Jurkat, Clone E6-1 (cell line): ENCODE measurements at regions not wholly inside any gene's neighbourhood (a gene's known extent, or its start where the extent isn't known, plus 50 kb on each side); places are given as distances from the start of the nearest gene placed in this dataset.

Experiments
- DNase-seq: peaks from one replicate; pipeline ENCODE4 v3.0.0-alpha.2; 2011; ENCODE audit warnings: low read depth, low spot score
- H3K4me3 ChIP-seq: 2 replicates; pipeline ENCODE4 v1.5.1; 2011; ENCODE audit warnings: mild to moderate bottlenecking, low read length, control low read depth, moderate library complexity

DNA sequence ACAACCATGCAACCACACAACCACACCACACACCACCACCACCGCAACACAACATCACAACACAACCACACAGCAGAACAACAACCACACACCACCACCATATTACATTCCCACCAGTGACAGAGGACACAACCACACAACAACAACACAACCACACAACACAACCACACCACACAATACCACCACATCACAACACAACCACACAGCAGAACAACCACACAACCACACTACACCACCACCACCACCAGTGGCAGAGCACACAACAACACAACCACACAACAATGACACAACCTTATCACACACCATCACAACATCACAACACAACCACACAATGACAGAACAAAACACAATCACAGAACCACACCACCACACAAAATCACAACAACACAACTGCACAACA is 313.0 kb upstream of the MYT1L start:
- H3K4me3 ChIP-seq, result no peak overlapping the region

DNA sequence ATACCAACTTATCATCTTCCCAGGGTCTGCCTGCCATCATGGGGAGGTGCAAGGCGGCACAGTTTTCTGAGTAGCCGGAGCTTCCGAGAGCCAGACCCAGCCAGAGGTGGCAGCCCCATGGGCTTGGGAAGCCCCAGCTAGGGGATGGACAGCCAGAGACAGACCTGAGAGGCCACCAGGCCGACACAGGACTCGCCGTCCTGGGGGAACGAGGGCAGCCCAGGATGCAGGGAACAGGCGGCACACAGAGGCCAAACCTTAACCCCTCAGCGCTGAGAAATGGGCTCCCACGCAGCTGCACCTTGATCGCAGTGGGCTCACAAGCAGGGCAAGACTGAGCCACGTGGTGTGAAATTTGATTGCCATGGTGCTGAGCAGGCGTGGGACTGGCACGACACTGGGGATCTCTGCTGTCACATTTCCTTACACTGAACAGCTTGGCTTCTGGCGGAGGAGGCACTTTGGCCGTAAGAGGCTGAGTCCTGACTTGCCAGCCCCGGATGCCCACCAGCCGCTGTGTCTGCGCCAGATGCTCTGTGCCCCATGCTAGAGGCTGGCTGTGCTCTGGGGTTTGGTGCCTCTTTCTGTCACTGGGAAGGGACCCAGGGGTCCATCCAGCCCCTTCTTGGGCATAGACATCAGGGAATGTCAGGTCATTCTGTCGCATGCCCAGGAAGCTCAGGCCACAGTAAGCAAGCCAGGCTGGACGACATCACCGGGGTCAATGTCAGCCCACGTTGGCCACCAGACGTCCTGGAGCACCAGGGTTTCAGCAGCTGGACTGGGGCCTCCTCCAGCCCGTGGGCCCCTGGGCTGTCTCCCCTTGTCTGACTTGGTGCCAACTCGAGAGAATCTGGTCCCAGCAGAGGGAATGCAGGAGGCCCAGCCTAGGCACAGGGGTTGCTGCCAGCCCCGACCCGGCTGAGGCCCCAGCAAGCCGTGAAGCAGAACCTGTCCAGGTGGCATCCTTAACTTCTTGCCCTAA is 312.1 kb upstream of the MYT1L start:
- H3K4me3 ChIP-seq, result no peak overlapping the region
- DNase-seq, result no peak

More for the DNA sequence above, 313.0 kb upstream of the MYT1L start:
- DNase-seq, result no peak

DNA sequence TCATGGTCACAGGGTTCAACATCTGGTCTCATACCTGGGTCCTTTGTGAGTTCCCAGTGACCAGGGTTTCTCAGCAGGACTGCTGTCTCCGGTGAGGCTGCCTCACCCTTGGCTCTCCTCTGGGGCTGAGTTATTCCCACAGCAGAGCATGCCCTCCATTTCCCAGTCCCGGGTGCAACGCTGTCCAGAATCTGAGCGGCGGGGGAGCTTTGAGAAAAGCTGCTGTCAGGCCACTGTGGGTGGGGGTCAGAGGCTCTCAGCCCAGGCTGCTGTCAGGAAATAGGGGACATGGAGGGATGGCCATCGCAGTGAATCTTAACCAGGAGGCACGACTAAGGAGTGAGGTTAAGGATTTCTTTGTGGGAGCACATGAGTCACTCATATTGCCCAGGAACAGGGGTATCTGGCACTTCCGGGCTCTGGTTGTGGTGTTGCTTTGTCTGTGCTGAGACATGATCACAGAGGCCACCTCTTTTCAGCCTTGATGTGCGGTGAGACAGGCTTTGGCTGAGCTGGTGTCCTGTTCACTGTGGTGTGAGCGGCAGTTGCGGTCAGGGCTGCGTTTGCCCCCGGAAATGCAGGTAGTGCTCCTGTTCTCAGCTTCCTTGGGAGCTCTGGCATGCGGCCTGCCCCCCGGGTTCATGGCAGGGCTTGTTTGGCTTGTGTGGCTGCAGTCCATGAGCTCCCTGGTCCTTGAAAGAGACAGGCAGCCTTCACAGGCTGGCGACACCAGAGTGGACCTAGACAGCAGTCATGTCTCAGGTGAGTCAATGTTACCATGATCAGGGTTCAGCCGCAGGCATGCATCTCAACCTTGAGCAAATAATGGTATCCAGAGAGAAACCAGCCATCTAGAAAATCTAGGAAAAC is 310.7 kb upstream of the MYT1L start:
- no peak for DNase-seq
- H3K4me3 ChIP-seq, result no peak overlapping the region

DNA sequence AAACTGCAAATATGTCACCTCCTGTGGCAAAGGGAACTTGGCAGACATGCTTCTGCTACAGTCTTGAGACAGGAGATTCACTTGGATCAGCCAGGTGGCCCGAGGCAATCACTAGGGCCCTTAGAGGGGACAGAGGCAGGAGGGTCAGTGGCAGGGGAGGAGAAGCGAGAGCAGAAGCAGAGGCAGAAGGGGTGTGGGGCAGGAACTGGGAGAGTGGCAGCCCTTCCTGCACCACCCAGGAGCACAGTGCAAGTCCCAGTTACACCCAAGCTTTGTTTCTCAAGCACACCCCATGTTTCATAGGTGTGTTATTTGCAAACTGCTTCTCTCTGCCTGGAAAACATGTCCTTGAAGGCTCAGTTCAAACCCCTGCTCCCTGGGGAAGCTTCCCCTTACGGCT is 309.7 kb upstream of the MYT1L start:
- no peak overlapping the region for H3K4me3 ChIP-seq
- no peak for DNase-seq

DNA sequence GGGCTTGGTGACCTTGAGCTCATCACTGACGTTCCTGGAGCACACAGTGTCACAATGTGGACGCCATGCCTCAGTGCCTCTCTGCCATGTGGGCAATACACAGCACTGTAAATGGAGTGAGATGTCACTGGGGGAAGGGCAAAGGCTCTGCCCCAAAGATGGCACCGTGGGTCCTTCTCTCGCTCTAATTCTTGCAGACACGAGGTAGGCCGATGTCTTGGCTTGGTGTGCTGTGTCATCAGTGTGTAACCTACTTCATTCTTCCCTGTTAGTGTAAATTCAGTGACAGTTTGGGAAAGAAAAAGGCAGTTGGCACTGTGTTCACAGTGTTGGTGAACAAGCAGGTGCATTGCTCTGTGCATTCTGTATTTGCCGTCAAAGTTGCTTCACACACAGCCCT is 309.3 kb upstream of the MYT1L start:
- H3K4me3 ChIP-seq, result no peak overlapping the region
- DNase-seq, result no peak

DNA sequence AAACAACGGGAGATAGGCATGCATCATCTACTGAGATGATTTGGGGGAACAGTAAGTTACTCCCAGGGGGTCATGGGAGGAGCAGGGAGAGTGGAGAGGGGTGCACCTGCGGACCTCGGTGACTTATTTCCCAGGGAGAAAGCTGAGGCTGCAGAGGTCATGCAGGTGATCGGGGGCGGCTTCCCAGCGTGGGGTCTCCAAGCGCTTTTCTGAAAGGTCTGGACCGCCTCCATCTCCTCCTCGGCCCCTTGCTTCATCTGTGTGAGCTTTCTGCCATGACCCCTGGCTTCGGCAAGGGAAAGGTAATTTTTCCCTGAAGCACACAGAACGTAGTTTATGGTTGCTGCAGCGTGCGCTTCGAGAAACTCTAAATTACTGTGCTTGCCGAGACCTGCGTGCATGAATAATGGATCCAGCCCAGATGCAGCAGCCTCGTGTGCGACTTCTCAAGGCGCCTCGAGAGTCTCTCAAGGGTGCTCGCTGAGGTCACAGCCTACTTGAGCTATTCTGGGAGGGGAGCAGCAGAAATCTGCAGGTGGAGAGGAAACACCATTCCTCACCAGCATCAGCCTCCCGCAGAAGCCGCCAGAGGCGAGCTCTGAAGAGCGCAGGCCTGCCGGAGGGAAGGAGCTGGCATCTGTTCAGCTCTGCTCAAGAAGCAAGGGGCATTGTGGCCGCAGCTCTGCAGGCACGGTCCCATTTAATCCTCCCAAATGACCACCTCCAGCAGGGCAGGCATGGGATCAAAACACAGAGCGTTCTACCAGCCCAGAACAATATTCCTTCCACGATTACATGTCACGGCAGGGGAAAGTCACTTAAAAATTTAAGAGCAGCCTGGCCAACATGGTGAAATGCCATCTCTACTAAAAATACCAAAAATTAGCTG is 308.4 kb upstream of the MYT1L start:
- no peak for DNase-seq
- H3K4me3 ChIP-seq, result no peak overlapping the region

DNA sequence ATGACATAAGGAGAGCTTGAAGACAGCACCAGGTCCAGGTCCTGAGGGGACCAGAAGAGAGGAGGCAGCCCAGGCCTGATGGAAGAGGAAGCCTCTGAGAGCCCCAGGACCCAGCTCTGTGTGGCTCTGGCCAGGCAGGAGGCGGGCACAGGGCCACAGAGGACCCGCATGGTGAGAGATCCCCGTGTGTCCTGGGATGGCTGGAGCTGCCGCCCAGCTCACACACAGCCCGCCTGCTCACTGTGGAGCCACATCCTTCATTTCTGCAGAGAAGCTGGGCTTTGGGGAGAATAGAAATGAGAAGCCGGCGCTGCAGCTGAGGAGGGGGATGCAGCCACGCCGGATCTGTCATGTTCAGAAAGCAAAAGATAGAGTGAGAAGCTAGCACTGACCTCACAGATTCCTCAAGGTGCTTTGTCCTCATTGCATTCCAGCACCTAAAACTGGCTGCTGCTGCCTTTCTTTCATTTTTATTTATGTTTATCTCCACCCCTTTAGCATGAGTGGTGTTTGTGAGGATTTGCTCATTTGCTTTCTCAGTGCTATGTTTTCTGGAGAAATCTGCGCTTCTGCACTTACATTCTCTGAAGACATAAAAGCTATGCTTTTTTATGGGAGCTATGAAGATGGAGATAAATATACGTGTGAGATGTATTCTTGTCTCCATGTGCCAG is 307.6 kb upstream of the MYT1L start:
- no peak overlapping the region for H3K4me3 ChIP-seq
- no peak for DNase-seq

DNA sequence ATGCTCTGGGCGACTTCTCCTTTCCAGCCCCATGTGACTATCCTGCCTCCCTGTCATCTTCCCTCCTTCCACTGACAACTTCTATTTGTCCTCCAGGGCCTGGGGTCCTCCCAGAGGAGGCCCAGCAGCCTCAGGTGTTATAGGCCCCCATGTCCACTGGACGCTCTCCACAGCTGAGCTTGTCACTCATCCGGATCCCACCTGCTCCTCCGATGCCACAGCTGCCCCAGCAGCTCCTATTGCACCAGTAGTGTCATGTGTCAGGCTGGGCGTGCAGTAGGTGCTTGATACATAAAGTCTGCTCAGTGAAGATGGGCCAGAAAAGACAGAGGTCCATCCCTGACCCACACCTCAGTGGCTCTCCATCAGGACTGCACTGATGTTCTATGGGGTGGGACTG is 305.7 kb upstream of the MYT1L start:
- no peak for DNase-seq
- no peak overlapping the region for H3K4me3 ChIP-seq

DNA sequence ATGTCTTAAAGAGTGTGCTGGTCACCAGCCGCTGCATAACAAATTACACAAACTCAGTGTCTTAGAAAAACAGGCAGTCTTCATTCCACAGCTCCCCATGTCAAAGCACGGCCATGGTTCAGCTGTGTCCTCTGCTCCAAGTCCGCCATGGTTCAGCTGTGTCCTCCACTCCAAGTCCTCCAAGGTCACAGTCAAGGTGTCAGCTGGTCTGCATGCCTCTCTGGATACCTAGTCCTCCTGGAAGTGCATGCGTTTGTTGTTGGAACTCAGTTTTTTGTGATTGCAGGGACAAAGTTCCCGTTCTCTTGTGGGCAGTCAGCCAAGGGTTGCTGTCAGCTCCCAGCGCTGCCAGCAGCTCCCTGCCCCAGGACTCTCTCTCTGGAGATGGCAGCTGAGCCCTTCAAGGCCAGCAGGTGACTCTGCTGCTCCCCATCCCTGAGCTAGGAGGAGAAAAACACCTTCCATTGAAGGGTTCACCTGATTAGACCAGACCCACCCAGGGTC is 304.0 kb upstream of the MYT1L start:
- H3K4me3 ChIP-seq, result no peak overlapping the region
- DNase-seq, result no peak

DNA sequence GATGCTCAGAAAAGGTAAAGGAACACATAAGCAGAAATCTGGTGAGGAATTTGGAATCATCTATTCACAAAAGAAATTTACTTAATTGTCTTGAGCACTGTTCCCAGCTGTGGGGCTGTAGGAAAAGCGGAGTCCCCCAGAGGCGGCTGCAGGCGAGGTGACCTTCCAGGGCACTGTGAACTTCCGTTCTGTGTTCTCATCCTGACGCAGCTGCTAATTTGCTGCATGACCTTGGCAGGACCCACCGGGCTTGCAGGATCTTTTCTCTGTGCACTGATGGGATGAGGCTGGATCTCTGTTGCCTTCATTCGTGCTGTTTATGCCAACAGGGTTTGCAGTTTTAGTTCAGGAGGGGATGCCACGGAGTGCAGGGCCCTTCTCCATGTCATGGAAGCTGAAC is 301.9 kb upstream of the MYT1L start:
- DNase-seq, result no peak
- no peak overlapping the region for H3K4me3 ChIP-seq

DNA sequence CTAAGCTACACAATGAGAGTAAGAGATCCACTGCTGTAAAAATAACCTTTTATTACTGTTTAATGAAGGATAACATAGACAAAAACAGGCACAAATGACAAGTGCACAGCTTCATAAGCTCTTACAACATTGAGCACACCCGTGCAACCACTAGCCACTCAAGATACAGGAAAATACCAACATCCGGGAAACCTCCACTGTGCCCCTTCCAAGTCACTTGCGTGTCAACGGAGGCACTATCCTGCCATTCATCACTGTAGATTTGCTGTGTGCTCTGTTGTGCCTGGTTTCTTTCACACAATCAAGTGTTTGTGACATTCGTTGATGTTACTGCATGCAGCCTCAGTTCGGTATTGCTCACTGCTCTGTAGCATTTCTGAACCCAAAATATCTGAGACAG is 292.9 kb upstream of the MYT1L start:
- DNase-seq, result no peak

DNA sequence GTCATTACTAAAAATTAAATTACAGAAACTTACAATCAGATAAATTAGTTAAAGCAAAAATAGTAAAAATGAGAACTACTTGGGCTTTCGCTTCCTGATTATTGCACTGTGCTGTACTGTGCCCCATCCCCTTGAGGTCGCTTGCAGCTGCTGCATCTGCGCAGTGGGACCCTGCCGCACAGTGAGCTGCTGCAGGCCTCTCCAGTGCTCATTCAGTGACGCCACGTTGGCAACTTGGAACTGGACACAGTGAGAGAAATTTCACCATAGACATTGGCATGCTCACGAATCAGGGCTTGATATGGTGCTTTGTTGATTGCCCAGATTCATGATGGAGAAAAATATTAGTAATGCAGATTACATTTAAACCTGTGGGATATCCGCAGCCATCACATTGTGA is 290.8 kb upstream of the MYT1L start:
- no peak overlapping the region for H3K4me3 ChIP-seq
- DNase-seq, result no peak

More for the DNA sequence above, 292.9 kb upstream of the MYT1L start:
- no peak overlapping the region for H3K4me3 ChIP-seq

DNA sequence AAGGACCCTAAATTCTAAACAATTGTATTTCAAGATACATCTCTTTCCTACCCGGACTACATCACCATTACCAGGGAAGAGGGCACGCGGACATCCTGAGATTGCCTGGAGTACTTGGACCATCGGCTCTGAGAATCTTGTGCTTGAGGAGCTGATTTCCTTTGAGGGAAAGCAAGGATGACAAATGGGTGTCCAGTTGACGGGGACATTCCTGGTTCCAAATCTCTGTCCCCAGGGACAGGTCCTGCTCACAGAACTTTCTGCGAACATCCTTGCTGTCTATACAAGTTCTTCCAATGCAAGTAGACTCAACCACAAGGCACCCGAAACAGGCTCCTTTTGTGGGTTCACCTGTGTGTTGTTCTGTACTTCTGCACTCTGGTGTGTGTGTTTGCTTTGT is 289.5 kb upstream of the MYT1L start:
- no peak overlapping the region for H3K4me3 ChIP-seq
- DNase-seq, result no peak

DNA sequence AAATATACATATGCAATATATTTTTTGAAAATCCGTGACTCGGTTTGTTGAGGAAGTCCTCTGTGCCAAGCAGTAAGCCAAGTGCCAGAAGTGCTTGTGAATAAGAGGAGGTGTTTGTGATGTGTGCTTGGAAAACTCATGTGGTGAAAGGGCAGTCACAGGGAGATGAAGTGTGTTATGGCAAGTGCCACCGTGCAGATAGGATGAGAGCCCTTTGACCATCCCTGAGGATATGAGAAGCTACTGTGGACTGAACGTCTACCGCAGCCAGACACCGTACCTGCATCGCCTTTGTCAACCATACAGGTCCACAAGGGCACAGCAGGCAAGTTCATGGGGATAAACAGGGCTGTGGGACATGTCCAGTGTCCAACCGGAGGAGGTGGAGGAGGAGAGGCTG is 288.9 kb upstream of the MYT1L start:
- no peak for DNase-seq

DNA sequence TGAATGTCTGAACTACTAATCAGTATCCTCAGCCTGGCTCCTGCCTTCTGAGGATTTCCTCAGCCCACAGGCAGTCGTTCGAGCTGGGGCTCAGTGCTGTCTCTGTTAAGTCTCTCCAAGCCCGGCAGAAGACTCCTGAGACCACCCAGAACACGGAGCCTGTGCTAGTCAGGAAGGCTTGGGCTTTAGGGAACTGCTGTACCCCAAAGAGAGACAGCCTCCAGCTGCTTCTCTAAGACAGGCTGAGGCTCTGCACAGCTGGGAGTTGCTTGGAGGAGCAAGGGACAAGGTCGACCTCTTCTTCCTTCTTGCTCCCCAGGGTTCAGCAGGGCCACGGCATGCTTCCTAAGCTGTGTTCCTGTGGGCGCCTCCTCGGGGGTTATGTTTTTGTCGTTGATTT is 283.4 kb upstream of the MYT1L start:
- no peak overlapping the region for H3K4me3 ChIP-seq
- no peak for DNase-seq

More for the DNA sequence above, 288.9 kb upstream of the MYT1L start:
- H3K4me3 ChIP-seq, result no peak overlapping the region

DNA sequence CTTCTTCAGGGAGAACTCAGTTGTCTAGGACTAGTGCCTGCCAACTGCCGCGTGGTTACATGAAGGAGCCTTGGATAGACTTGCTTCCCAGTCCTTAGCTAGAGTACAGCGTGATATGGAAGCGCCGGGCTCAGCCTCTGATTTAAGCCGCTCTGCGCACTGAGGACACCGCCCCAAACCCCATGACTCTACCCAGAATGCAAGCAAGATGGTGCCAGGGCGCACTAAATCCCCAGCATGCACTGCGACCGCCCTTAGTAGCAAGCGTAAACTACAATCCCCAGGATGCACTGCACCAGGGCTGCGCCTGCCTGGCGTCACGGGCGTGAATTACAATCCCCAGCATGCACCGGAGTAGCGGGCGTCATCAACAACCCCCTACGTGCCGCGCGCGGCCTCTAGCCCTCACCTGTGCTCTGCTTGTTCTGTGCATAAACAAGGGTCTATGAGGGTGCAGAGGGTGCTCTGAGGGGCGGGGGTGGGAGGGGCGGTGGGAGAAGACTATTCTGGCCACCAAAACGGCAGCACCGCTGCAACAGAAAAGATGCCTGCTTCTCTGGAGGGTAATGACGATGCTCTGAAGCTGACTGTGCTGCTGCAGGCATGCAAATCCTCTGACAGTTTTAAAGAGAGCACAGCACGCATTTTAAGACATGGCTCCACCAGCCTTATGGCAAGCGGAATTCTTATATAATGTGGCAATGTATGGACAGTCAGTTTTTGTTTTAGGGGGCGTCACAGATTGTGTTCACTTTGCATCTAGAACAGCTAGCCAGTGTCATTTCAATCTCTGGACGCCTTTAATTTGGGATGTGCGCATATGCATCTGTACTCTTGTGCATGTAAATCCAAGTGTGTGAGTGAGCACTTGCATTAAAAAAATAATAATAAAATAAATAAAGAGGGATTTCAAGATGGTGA is 282.5 kb upstream of the MYT1L start:
- no peak overlapping the region for H3K4me3 ChIP-seq
- DNase-seq, result no peak

DNA sequence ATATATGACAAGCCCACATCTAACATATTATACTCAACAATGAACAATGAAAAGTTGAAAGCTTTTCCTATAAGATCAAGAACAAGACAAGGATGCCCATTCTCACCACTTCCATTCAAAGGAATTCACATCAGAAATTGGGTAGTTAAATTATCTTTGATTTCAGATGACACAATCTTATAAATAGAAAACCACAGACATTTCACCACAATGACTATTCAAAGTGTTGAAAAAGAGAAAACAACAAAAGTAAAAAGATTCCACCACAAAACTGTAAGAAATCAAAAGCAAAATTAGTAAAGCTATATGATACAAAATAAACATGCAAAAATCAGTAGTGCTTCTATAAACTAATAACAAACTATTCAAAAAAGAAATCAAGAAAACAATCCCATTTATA is 279.7 kb upstream of the MYT1L start:
- DNase-seq, result no peak

More for the DNA sequence above, 279.7 kb upstream of the MYT1L start:
- no peak overlapping the region for H3K4me3 ChIP-seq
